Kidney epithelial cell (primary cell): ENCODE measurements at regions not wholly inside any gene's neighbourhood (a gene's known extent, or its start where the extent isn't known, plus 50 kb on each side); places are given as distances from the start of the nearest gene placed in this dataset.

ENCODE experiments used
- DNase-seq: peaks from one replicate; pipeline ENCODE4 v3.0.0-alpha.2; 2010; ENCODE audit warnings: low read depth
- H3K27me3 ChIP-seq: 2 replicates; pipeline ENCODE4 v1.6.0; 2011; ENCODE audit warnings: low read length; ENCODE audit not compliant: control insufficient read depth, insufficient read depth
- H3K36me3 ChIP-seq: 2 replicates; pipeline ENCODE4 v1.5.1; 2011; ENCODE audit warnings: low read length; ENCODE audit not compliant: control insufficient read depth, insufficient read depth
- H3K4me3 ChIP-seq: 2 replicates; pipeline ENCODE4 v1.5.1; 2011; ENCODE audit warnings: low read depth, mild to moderate bottlenecking, control low read depth, low read length
- TF ChIP-seq, protein P1 (sequence below): IDR thresholded peaks from 2 replicates; pipeline ENCODE4 v1.5.1; 2011; ENCODE audit warnings: mild to moderate bottlenecking, moderate library complexity, low read length, control low read depth, inconsistent platforms; ENCODE audit not compliant: insufficient read depth, poor library complexity, severe bottlenecking

GRCh38 chr6:170209354-170210025, 81.4 kb downstream of the DLL1 start:
- Histone ChIP-seq H3K4me3 (no peak overlapping the region), H3K27me3 (no peaks in the 10 kb centered on the region), H3K36me3 (no peaks in the 10 kb centered on the region)
- TF ChIP-seq, protein P1, sequence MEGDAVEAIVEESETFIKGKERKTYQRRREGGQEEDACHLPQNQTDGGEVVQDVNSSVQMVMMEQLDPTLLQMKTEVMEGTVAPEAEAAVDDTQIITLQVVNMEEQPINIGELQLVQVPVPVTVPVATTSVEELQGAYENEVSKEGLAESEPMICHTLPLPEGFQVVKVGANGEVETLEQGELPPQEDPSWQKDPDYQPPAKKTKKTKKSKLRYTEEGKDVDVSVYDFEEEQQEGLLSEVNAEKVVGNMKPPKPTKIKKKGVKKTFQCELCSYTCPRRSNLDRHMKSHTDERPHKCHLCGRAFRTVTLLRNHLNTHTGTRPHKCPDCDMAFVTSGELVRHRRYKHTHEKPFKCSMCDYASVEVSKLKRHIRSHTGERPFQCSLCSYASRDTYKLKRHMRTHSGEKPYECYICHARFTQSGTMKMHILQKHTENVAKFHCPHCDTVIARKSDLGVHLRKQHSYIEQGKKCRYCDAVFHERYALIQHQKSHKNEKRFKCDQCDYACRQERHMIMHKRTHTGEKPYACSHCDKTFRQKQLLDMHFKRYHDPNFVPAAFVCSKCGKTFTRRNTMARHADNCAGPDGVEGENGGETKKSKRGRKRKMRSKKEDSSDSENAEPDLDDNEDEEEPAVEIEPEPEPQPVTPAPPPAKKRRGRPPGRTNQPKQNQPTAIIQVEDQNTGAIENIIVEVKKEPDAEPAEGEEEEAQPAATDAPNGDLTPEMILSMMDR, result no peak
- no peak for DNase-seq

GRCh38 chr6:170208651-170209353, 82.1 kb downstream of the DLL1 start:
- TF ChIP-seq, protein P1, result no peak
- DNase-seq, result no peak
- Histone ChIP-seq H3K27me3 (no peaks in the 10 kb centered on the region), H3K4me3 (no peak overlapping the region), H3K36me3 (no peaks in the 10 kb centered on the region)

DNA sequence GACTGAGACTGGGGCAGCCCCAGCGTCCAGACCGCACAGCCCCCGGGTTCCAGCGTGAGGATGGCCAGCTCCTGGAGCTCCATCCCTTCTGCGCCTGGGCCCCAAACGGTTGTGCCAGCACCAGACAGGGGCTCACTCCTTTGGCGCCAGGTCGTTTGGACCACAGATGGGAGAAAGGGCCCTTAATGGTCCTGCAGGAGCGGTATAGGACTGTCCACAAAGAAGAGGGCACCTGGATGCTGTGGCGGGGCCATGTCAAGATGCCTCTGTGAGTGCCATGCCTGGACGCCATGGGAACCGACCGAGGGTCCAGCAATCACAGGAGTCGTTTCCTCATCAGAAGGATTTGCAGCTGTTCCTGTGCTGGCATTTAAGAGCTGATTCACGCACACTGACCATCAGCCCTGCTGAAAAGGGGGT, 82.7 kb downstream of the DLL1 start:
- H3K4me3 ChIP-seq, result no peak overlapping the region
- no peaks in the 10 kb centered on the region for H3K36me3 ChIP-seq
- no peaks in the 10 kb centered on the region for H3K27me3 ChIP-seq
- TF ChIP-seq, protein P1, result no peak
- no peak for DNase-seq

DNA sequence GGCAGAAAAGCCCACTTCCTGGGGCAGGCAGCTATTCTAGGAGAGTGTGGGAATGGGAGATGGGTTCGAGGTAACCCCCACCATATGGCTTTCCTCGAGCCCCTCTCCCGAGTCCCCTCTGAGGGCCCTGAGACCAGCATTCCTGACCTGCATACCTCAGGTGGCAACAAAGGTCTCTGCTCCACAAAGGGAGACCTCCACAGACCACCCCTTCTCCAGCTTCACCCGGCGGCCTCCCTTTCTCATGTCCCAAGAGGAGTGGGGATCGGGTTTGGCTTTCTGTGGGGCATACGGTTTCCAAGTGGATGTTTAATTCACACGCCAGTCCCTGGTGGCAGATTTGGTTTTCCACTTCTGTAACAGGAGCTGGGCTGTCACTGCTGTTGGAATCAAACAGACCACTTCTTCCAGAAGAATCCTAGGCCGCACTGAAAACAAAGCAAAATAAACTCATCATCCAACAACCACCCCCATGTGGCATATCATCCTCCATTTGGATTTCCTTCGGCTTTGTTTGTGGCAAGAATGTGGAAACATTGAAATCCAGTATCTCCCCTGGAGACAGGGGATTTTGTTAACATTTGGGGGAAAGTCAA, 83.2 kb downstream of the DLL1 start:
- no peaks in the 10 kb centered on the region for H3K36me3 ChIP-seq
- no peak overlapping the region for H3K4me3 ChIP-seq
- no peak for DNase-seq
- TF ChIP-seq, protein P1, result no peak
- H3K27me3 ChIP-seq, result no peaks in the 10 kb centered on the region

DNA sequence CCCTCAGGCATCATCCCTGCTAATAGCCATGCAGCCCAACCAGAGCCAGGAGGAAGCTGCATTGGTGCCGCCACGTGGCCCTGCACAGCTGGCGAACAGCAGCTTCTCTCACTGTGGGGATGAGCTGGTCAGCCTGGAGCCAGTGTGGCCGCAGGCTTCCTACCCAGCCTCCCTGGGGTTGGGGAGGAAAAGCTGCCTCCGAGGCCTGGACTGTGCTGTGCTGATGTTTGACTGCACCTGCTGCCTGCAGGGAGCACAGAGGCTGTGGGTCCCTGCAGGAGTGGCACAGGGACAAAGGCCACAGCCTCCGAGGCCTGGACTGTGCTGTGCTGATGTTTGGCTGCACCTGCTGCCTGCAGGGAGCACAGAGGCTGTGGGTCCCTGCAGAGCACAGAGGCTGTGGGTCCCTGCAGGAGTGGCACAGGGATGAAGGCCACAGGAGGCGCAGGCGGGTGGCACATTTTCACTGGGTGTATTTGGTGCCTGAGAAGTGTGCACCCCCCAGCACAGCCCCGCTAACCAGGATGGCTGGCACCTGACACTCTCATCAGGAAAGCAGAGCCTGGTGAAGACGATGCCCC, 83.9 kb downstream of the DLL1 start:
- no peak overlapping the region for H3K4me3 ChIP-seq
- TF ChIP-seq, protein P1, result no peak

GRCh38 chr6:170206317-170206621, 84.6 kb downstream of the DLL1 start:
- Histone ChIP-seq H3K36me3 (no peaks in the 10 kb centered on the region), H3K27me3 (no peaks in the 10 kb centered on the region), H3K4me3 (no peak overlapping the region)
- TF ChIP-seq, protein P1, result no peak
- no peak for DNase-seq

More for the DNA sequence above, 83.9 kb downstream of the DLL1 start:
- no peaks in the 10 kb centered on the region for H3K36me3 ChIP-seq
- H3K27me3 ChIP-seq, result no peaks in the 10 kb centered on the region
- no peak for DNase-seq
